ENCODE measurements at regions not wholly inside any gene's neighbourhood (a gene's known extent, or its start where the extent isn't known, plus 50 kb on each side); places are given as distances from the start of the nearest gene placed in this dataset.
"Not testable (repeated sequence)": the region's sequence is repeated elsewhere in the genome, so short reads cannot be mapped to it uniquely, and the experiment has no call there.

DNA sequence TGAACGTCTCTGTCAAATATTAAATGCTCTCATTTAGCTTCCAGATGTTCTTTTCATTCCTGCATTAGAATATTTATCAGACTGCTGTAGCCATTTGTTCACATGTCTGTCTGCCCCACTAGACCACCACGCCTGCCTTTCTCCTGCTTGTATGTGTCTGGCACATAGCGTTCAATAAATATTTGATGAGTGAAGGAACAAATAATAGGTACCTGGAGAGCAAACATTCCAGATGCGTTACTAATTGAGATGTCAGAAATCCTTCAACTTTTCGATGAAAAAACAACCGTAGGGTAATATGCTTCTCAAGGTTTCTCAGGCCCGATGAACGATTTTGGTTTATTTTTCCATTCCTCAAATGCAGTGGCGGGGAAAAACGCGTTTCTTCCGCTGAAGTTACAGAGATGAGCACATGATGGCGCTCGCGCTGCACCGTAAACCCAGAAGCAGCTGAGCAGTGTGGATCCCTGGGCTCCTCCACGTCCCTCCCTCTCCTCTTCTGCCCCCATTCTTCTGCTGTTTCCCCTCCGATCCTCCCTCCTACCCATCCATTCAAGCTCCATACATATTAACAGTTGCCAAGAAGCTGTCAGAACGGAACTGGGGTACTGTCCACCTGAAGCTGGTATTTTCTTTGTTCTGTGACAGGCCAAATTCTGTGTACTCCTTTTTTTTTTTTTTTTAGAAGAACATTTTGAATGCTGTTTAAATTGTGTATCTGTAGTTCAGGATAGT is 245.4 kb downstream of the MPDZ start:
- Mint-ChIP-seq H3K4me3 (peak overlapping the region; percentile 58), H3K27me3 (ENCODE audit: insufficient read depth) (peaks cover 8% of the 10 kb centered on the region; the same call in 1 of the 2 replicates), H3K27ac (no peak overlapping the region), H3K36me3 (ENCODE audit: low read depth) (no peaks in the 10 kb centered on the region), H3K4me1 (ENCODE audit: low read depth) (peaks cover 11% of the 10 kb centered on the region), H3K9me3 (no peaks in the 10 kb centered on the region)
- peak; percentile 48 for DNase-seq
- TF ChIP-seq, protein P1, sequence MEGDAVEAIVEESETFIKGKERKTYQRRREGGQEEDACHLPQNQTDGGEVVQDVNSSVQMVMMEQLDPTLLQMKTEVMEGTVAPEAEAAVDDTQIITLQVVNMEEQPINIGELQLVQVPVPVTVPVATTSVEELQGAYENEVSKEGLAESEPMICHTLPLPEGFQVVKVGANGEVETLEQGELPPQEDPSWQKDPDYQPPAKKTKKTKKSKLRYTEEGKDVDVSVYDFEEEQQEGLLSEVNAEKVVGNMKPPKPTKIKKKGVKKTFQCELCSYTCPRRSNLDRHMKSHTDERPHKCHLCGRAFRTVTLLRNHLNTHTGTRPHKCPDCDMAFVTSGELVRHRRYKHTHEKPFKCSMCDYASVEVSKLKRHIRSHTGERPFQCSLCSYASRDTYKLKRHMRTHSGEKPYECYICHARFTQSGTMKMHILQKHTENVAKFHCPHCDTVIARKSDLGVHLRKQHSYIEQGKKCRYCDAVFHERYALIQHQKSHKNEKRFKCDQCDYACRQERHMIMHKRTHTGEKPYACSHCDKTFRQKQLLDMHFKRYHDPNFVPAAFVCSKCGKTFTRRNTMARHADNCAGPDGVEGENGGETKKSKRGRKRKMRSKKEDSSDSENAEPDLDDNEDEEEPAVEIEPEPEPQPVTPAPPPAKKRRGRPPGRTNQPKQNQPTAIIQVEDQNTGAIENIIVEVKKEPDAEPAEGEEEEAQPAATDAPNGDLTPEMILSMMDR (IDR thresholded peaks at IDR 0.05) = peak; percentile 83

DNA sequence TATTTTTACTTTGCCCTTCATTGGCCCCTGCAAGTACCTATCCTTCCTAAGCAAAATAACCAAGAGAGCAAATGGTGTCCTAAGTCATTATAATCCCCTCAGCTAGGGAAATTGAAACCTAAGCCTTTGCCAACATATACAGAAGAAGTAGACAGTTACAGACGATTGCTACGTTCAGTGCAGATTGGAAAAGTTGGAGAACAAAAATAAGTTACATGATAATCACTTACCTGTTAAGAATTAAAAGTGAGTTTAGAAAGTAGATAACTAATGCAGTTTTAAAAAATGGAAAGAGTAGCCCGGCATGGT is 244.8 kb downstream of the MPDZ start:
- no peak for DNase-seq
- TF ChIP-seq, protein P1 (IDR thresholded peaks at IDR 0.05) = no peak
- Mint-ChIP-seq H3K4me3 (peak overlapping the region; percentile 58; the same call in 1 of the 2 replicates), H3K36me3 (ENCODE audit: low read depth) (no peaks in the 10 kb centered on the region), H3K9me3 (no peaks in the 10 kb centered on the region), H3K27ac (no peak overlapping the region), H3K27me3 (ENCODE audit: insufficient read depth) (peaks cover 8% of the 10 kb centered on the region; the same call in 1 of the 2 replicates), H3K4me1 (ENCODE audit: low read depth) (peaks cover 11% of the 10 kb centered on the region)

DNA sequence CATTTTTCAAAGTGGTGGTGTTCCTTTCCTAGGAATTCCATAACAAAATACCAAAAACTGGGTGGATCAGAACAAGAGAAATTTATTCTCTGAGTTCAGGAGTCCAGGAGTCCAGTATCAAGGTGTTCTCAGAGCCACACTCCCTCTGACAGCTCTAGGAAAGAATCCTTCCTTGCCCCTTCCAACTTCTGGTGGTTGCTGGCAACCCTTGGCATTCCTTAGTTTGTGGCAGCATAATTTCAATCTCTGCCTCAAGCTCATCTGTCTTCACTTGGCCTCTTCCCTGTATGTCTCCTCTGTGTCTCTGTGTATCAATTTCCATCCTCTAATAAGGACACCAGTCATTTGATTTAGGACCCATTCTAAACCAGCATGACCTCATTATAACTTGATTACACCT is 243.7 kb downstream of the MPDZ start:
- no peak for DNase-seq
- Mint-ChIP-seq H3K4me1 (ENCODE audit: low read depth) (peaks cover 11% of the 10 kb centered on the region), H3K4me3 (no peak overlapping the region), H3K27me3 (ENCODE audit: insufficient read depth) (peaks cover 10% of the 10 kb centered on the region; the same call in 1 of the 2 replicates), H3K9me3 (no peaks in the 10 kb centered on the region), H3K27ac (no peak overlapping the region), H3K36me3 (ENCODE audit: low read depth) (no peaks in the 10 kb centered on the region)
- TF ChIP-seq, protein P1 (IDR thresholded peaks at IDR 0.05) = no peak

DNA sequence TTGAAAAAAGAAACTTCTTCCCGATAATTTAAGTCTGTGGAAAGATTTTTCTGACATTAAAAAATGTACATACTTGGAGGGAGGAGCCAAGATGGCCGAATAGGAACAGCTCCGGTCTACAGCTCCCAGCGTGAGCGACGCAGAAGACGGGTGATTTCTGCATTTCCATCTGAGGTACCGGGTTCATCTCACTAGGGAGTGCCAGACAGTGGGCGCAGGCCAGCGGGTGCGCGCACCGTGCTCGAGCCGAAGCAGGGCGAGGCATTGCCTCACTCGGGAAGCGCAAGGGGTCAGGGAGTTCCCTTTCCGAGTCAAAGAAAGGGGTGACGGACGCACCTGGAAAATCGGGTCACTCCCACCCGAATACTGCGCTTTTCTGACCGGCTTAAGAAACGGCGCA is 241.7 kb downstream of the MPDZ start:
- not testable (repeated sequence) for H3K9me3 Mint-ChIP-seq; H3K27ac Mint-ChIP-seq; DNase-seq; H3K4me3 Mint-ChIP-seq; H3K36me3 Mint-ChIP-seq (ENCODE audit: low read depth); H3K27me3 Mint-ChIP-seq (ENCODE audit: insufficient read depth)
- H3K4me1 Mint-ChIP-seq (ENCODE audit: low read depth) = peaks cover 11% of the 10 kb centered on the region

DNA sequence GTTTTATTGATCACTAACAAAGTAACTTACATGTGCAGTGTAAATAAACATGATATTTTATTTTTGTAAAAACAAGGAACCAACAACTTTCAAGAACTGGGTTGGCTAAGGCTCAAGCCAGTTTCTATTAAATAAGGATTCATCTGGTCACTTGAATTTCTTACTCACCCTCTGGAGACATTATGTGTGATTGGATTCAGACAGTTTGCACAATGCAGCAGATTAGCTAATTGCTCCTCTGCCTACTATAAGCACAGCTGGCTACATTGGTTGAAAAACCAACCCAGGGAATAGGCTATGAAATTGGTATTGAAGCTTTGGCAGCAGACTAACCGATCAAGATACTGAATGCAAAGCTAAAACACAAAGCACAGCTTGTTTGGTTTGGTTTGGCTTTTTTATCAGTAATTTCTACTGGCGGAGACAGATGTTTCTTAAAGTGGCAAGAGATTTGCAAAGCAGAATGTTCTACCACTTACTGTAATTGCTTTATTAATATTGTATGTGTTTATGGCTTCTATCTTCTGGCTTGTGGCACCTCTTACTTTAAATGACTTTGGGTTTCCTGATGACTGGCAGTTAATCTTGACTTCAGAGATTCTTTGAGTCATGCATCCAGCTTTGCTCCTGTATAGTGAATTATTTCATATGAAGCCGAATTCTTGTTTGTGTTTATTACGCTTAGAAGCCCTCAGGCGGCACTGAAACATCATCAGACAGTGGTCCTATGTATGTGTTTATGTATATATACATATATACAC is 231.5 kb downstream of the MPDZ start:
- Mint-ChIP-seq H3K4me1 (ENCODE audit: low read depth) (no peaks in the 10 kb centered on the region), H3K9me3 (no peaks in the 10 kb centered on the region), H3K36me3 (ENCODE audit: low read depth) (no peaks in the 10 kb centered on the region), H3K4me3 (no peak overlapping the region), H3K27me3 (ENCODE audit: insufficient read depth) (peaks cover 9% of the 10 kb centered on the region), H3K27ac (no peak overlapping the region)
- TF ChIP-seq, protein P1 (IDR thresholded peaks at IDR 0.05) = no peak
- no peak for DNase-seq

DNA sequence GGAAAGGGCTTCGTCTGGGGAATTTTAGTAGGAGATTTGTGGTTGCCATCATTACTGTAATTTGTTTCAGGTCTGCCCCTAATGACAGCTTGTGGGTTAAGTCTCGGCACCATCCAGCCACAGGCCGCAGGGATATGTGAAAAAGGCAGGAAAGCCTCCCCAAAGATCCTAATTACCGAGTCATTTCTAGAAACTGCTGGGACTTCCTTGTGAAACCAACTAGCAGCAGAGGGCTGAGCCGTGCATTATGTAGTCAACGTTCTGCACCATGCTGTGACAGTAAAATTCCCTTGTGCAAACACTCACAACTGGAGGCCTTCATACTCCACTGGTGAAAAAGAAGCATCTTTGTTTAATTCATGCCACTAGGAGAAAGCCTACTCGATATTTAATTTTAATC is 230.3 kb downstream of the MPDZ start:
- H3K27me3 Mint-ChIP-seq (ENCODE audit: insufficient read depth) = peaks cover 12% of the 10 kb centered on the region
- H3K4me3 Mint-ChIP-seq = no peak overlapping the region
- no peaks in the 10 kb centered on the region for H3K9me3 Mint-ChIP-seq
- TF ChIP-seq, protein P1 (IDR thresholded peaks at IDR 0.05) = no peak
- H3K27ac Mint-ChIP-seq = no peak overlapping the region
- H3K36me3 Mint-ChIP-seq (ENCODE audit: low read depth) = no peaks in the 10 kb centered on the region
- H3K4me1 Mint-ChIP-seq (ENCODE audit: low read depth) = no peaks in the 10 kb centered on the region
- no peak for DNase-seq

Data from HFFc6 (cell line).